ENCODE measurements at regions not wholly inside any gene's neighbourhood (a gene's known extent, or its start where the extent isn't known, plus 50 kb on each side); places are given as distances from the start of the nearest gene placed in this dataset.

- FAIRE-seq (no peak), DNase-seq (ENCODE audit: insufficient read length, low spot score) (no peak)
- TF ChIP-seq, protein P1, sequence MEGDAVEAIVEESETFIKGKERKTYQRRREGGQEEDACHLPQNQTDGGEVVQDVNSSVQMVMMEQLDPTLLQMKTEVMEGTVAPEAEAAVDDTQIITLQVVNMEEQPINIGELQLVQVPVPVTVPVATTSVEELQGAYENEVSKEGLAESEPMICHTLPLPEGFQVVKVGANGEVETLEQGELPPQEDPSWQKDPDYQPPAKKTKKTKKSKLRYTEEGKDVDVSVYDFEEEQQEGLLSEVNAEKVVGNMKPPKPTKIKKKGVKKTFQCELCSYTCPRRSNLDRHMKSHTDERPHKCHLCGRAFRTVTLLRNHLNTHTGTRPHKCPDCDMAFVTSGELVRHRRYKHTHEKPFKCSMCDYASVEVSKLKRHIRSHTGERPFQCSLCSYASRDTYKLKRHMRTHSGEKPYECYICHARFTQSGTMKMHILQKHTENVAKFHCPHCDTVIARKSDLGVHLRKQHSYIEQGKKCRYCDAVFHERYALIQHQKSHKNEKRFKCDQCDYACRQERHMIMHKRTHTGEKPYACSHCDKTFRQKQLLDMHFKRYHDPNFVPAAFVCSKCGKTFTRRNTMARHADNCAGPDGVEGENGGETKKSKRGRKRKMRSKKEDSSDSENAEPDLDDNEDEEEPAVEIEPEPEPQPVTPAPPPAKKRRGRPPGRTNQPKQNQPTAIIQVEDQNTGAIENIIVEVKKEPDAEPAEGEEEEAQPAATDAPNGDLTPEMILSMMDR (IDR thresholded peaks at IDR 0.05; ENCODE audit: insufficient read depth, missing control alignments) = no peak
Observed at GRCh38 chr5:148012801-148013200, 51.0 kb upstream of the SPINK5 start.

GRCh38 chr5:148011398-148012137 is 52.2 kb upstream of the SPINK5 start:
- FAIRE-seq (no peak), DNase-seq (ENCODE audit: insufficient read length, low spot score) (no peak)
- TF ChIP-seq, protein P1 (IDR thresholded peaks at IDR 0.05; ENCODE audit: insufficient read depth, missing control alignments) = no peak

- FAIRE-seq (no peak), DNase-seq (ENCODE audit: insufficient read length, low spot score) (no peak)
- TF ChIP-seq, protein P1 (IDR thresholded peaks at IDR 0.05; ENCODE audit: insufficient read depth, missing control alignments) = peak; percentile 21
Observed at GRCh38 chr5:148005788-148006520, 57.8 kb upstream of the SPINK5 start.

- TF ChIP-seq, protein P1 (IDR thresholded peaks at IDR 0.05; ENCODE audit: insufficient read depth, missing control alignments) = no peak
- FAIRE-seq (no peak), DNase-seq (ENCODE audit: insufficient read length, low spot score) (no peak)
Observed at GRCh38 chr5:148003226-148003625, 60.6 kb upstream of the SPINK5 start.

DNA sequence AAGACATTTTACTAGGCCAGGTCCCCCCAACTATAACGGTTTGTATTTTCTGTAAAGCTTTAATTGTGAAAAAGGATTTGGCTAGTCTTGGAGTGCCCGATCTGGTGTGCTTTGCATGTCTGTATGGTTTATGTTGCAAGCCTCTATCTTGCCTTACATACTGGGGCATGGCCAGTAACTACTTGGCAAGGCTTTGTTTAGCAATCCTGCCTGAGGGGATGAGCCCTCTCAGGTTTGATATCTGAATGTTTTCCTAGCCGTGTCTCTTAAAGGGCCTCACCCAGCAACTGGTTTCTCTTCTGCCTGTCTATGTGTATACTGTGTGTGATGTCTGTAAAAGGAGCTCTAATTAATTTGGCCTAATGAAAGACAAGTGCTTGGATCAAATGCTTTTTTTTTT is 61.3 kb upstream of the SPINK5 start:
- TF ChIP-seq, protein P1 (IDR thresholded peaks at IDR 0.05; ENCODE audit: insufficient read depth, missing control alignments) = no peak
- no peak for FAIRE-seq
- DNase-seq (ENCODE audit: insufficient read length, low spot score) = no peak

DNA sequence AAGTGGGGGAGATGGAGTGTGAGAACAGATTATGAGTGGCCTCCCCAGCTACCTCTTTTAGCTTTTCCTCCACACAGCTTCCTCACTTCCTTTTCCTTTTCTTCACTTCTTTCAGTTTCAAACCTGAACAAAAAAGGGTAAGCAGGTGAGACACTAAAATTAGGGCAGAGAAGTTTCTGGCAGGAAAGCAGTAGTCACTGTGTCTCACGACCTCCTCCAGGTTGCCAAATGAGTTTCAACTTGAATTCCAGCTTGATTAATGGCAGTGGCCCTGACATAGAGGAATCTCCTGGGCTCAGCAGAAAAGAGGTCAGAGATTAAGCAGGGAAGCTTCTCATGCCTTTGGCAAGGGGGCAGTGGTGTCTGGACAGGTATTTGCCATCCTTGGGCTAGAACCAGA is 63.7 kb upstream of the SPINK5 start:
- no peak for DNase-seq (ENCODE audit: insufficient read length, low spot score)
- FAIRE-seq = no peak
- TF ChIP-seq, protein P1 (IDR thresholded peaks at IDR 0.05; ENCODE audit: insufficient read depth, missing control alignments) = no peak

- FAIRE-seq (no peak), DNase-seq (ENCODE audit: insufficient read length, low spot score) (no peak)
- TF ChIP-seq, protein P1 (IDR thresholded peaks at IDR 0.05; ENCODE audit: insufficient read depth, missing control alignments) = no peak
Observed at GRCh38 chr5:147998704-147999103, 65.1 kb upstream of the SPINK5 start.

Data from D721Med (cell line).